HepG2 (cell line): ENCODE measurements at regions not wholly inside any gene's neighbourhood (a gene's known extent, or its start where the extent isn't known, plus 50 kb on each side); places are given as distances from the start of the nearest gene placed in this dataset.

ENCODE experiments used
- ARID3A ChIP-seq: IDR thresholded peaks from 2 replicates; pipeline ENCODE4 v1.6.1; 2012; ENCODE audit warnings: low read depth, low read length, improper control_type of control experiment
- ARID5B ChIP-seq: IDR thresholded peaks from 2 replicates; pipeline ENCODE4 v1.4.0; 2020; ENCODE audit warnings: mild to moderate bottlenecking, missing genetic modification reagents
- CBFB ChIP-seq: sonication (generic); formaldehyde crosslinking; IDR thresholded peaks from 2 replicates; pipeline ENCODE4 v1.4.0; 2020; ENCODE audit warnings: missing genetic modification reagents
- IRX3 ChIP-seq: sonication (generic); formaldehyde crosslinking; IDR thresholded peaks from 2 replicates; pipeline ENCODE4 v1.8.1; 2023; ENCODE audit warnings: mild to moderate bottlenecking, low read depth, missing genetic modification reagents, borderline replicate concordance
- KLF9 ChIP-seq: IDR thresholded peaks from 2 replicates; pipeline ENCODE4 v1.6.1; 2016; ENCODE audit warnings: low read depth
- MXD3 ChIP-seq: IDR thresholded peaks from 2 replicates; pipeline ENCODE4 v1.6.1; 2016; ENCODE audit warnings: mild to moderate bottlenecking, missing biosample characterization, missing genetic modification reagents
- PBX3 ChIP-seq: sonication (generic); formaldehyde crosslinking; IDR thresholded peaks from 2 replicates; pipeline ENCODE4 v1.8.1; 2023; ENCODE audit warnings: missing genetic modification reagents, inconsistent platforms, borderline replicate concordance
- THAP11 ChIP-seq: IDR thresholded peaks from 2 replicates; pipeline ENCODE4 v1.6.1; 2016; ENCODE audit warnings: missing biosample characterization, missing genetic modification reagents
- USF2 ChIP-seq, 2 experiments: sonication (generic) in 1 of 2; formaldehyde crosslinking in 1 of 2; IDR thresholded peaks; 2 replicates each; pipeline versions ENCODE4 v1.5.1 to v1.6.1; 2011 to 2020; ENCODE audit warnings: borderline replicate concordance in 1 of 2, low read depth in 1 of 2, low read length in 1 of 2, mild to moderate bottlenecking in 1 of 2, missing genetic modification reagents in 1 of 2, moderate library complexity in 1 of 2
- ZBTB25 ChIP-seq: IDR thresholded peaks from 2 replicates; pipeline ENCODE4 v1.6.1; 2018; ENCODE audit warnings: missing genetic modification reagents
- ZMYM2 ChIP-seq: sonication (generic); formaldehyde crosslinking; IDR thresholded peaks from 2 replicates; pipeline ENCODE4 v1.8.0; 2022; ENCODE audit warnings: mild to moderate bottlenecking, missing genetic modification reagents
- ZNF235 ChIP-seq: sonication (generic); formaldehyde crosslinking; IDR thresholded peaks from 2 replicates; pipeline ENCODE4 v1.8.1; 2023; ENCODE audit warnings: mild to moderate bottlenecking, missing genetic modification reagents, borderline replicate concordance
- ZNF317 ChIP-seq: sonication (generic); formaldehyde crosslinking; IDR thresholded peaks from 2 replicates; pipeline ENCODE4 v1.5.0; 2020; ENCODE audit warnings: mild to moderate bottlenecking, missing genetic modification reagents
- ZNF558 ChIP-seq: sonication (generic); formaldehyde crosslinking; IDR thresholded peaks from 2 replicates; pipeline ENCODE4 v1.9.0; 2022; ENCODE audit warnings: mild to moderate bottlenecking, missing genetic modification reagents, borderline replicate concordance
- ZNF670 ChIP-seq: sonication (generic); formaldehyde crosslinking; IDR thresholded peaks from 2 replicates; pipeline ENCODE4 v1.8.0; 2022; ENCODE audit warnings: mild to moderate bottlenecking, missing genetic modification reagents, borderline replicate concordance
- ZNF672 ChIP-seq: sonication (generic); formaldehyde crosslinking; IDR thresholded peaks from 2 replicates; pipeline ENCODE4 v1.8.1; 2022; ENCODE audit warnings: missing genetic modification reagents
- ZNF839 ChIP-seq: sonication (generic); formaldehyde crosslinking; IDR thresholded peaks from 2 replicates; pipeline ENCODE4 v1.4.0; 2020; ENCODE audit warnings: missing genetic modification reagents, mild to moderate bottlenecking, borderline replicate concordance

- TF ChIP-seq ARID5B (CRISPR knock-in tag) (peak; percentile 66), USF2 (IDR thresholded peaks at IDR 0.05; ENCODE audit: low read depth, low read length) (no peak), USF2 (CRISPR knock-in tag; IDR thresholded peaks at IDR 0.05; ENCODE audit: borderline replicate concordance) (no peak), ZNF317 (CRISPR knock-in tag) (peak; percentile 48; the same call in 1 of the 2 replicates), ZNF235 (no peak; the same call in 1 of the 2 replicates), CBFB (CRISPR knock-in tag) (peak; percentile 61; the same call in 1 of the 2 replicates), MXD3 (peak; percentile 61; the same call in 1 of the 2 replicates), IRX3 (no peak), THAP11 (peak; percentile 79), ZBTB25 (CRISPR knock-in tag) (peak; percentile 65; the same call in 1 of the 2 replicates), ZNF670 (CRISPR knock-in tag) (no peak), ZNF672 (CRISPR knock-in tag) (no peak), ZNF558 (no peak), ARID3A (no peak), ZMYM2 (CRISPR knock-in tag) (no peak), KLF9 (CRISPR knock-in tag) (no peak), PBX3 (CRISPR knock-in tag) (no peak), ZNF839 (CRISPR knock-in tag) (no peak)
Observed at GRCh38 chr17:27381007-27381501, 75.2 kb upstream of the KSR1 start (continued).
